ENCODE measurements at regions not wholly inside any gene's neighbourhood (a gene's known extent, or its start where the extent isn't known, plus 50 kb on each side); places are given as distances from the start of the nearest gene placed in this dataset.

DNA sequence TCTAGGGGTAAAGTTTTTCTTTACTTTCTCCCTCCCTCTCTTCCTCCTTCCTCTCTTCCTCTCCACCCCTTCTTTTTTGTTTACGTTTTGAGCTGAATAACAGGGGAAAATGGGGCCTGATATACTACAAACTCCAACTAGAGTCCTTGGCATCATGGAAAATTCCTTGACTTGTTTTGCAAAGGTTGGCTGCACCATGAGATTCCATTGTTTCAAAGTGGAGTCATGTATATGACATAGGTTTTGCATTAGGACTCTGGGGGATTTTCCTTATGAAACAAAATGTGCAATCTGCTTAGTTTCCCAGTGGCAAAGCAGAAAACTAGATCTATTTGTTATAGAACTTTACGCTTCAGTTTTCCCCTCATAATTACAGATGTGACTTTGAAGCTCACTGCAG lies 233.5 kb upstream of the PGRMC2 start:
- Histone ChIP-seq H2AK9ac (replicated peaks; ENCODE audit: low read depth, low read length, poor library complexity) (no peak overlapping the region), H2AFZ (replicated peaks; ENCODE audit: low read length, poor library complexity) (no peak overlapping the region), H3K4me3 (ENCODE audit: insufficient read depth, low read depth, low read length) (no peak overlapping the region), H2BK20ac (ENCODE audit: low read depth, low read length) (0 out of 2 replicates have a peak overlapping the region, but pooled peaks have one; percentile 23), H3K4me1 (ENCODE audit: control insufficient read depth, insufficient read depth, low read length) (peaks cover 33% of the 10 kb centered on the region), H4K91ac (ENCODE audit: insufficient read depth, low read depth, low read length) (peak overlapping the region; percentile 31; the same call in 1 of the 2 replicates), H3K18ac (ENCODE audit: low read depth, low read length) (no peak overlapping the region; the same call in 1 of the 2 replicates), H4K5ac (ENCODE audit: low read depth, low read length) (0 out of 2 replicates have a peak overlapping the region, but pooled peaks have one; percentile 8), H4K20me1 (ENCODE audit: insufficient read depth, low read length) (no peaks in the 10 kb centered on the region), H4K8ac (ENCODE audit: low read depth in 2 of 2, low read length in 2 of 2) (no peak overlapping the region; a peak in 1 of 4 replicates), H3K4ac (ENCODE audit: low read depth, low read length) (no peak overlapping the region), H3K36me3 (ENCODE audit: control insufficient read depth, insufficient read depth, low read length) (no peaks in the 10 kb centered on the region), H2BK15ac (ENCODE audit: low read depth, low read length) (peak overlapping the region; percentile 66; the same call in 1 of the 3 replicates), H3K27ac (ENCODE audit: insufficient read depth, low read length) (no peak overlapping the region), H3K79me1 (ENCODE audit: low read depth in 1 of 2, low read length in 2 of 2) (no peaks in the 10 kb centered on the region), H3K14ac (replicated peaks; ENCODE audit: low read depth, low read length) (no peak overlapping the region), H3K9ac (ENCODE audit: low read depth, low read length) (no peak overlapping the region), H2BK120ac (ENCODE audit: low read depth, low read length) (peak overlapping the region; percentile 41), H3K9me3 (ENCODE audit: control insufficient read depth, insufficient read depth, low read length) (no peaks in the 10 kb centered on the region), H2BK5ac (ENCODE audit: low read depth, low read length, poor library complexity, severe bottlenecking) (peak overlapping the region; percentile 13), H2AK5ac (ENCODE audit: low read depth, low read length) (peak overlapping the region; percentile 10; the same call in 1 of the 2 replicates), H3K56ac (ENCODE audit: extremely low read depth, insufficient read depth, low read length) (no peak overlapping the region), H3K4me2 (ENCODE audit: low read depth, low read length) (no peak overlapping the region), H3K9me1 (ENCODE audit: insufficient read depth, low read length) (peaks cover 22% of the 10 kb centered on the region), H3K27me3 (ENCODE audit: control insufficient read depth, insufficient read depth, low read length) (no peaks in the 10 kb centered on the region), H3K23ac (ENCODE audit: low read depth, low read length) (no peak overlapping the region)
- ChIA-PET POLR2A (ENCODE audit: unreplicated experiment) (no interaction called here), CTCF (interaction anchor here (0.6 to 1.1 kb wide), 2 partner anchors 8 to 489 kb away, joined by 3 read pairs; no protein-coding TSS in a partner anchor)
- dilution Hi-C loops (cut with HindIII; ENCODE audit: low sequenced_read_pairs, unreplicated experiment) (no loop called here), intact Hi-C loops (cut with micrococcal nuclease) (loop anchor here (10.0 kb wide), 1 partner anchor 166 kb away; no protein-coding TSS in a partner anchor), in situ Hi-C loops (cut with MboI; ENCODE audit: low sequenced_read_pairs) (no loop called here)
- DNase-seq (peak; percentile 49), ATAC-seq (ENCODE audit: low read depth) (no peak)
- BruUV-seq (replicated peaks), result no TSS peak
- TF ChIP-seq, protein P1, sequence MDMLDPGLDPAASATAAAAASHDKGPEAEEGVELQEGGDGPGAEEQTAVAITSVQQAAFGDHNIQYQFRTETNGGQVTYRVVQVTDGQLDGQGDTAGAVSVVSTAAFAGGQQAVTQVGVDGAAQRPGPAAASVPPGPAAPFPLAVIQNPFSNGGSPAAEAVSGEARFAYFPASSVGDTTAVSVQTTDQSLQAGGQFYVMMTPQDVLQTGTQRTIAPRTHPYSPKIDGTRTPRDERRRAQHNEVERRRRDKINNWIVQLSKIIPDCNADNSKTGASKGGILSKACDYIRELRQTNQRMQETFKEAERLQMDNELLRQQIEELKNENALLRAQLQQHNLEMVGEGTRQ (IDR thresholded peaks at IDR 0.05; ENCODE audit: low read depth, low read length), result no peak
- TF ChIP-seq SMC3 (IDR thresholded peaks at IDR 0.05; ENCODE audit: low read depth, low read length) (no peak), MXI1 (IDR thresholded peaks at IDR 0.05; ENCODE audit: borderline replicate concordance, low read depth, low read length) (no peak), MAZ (IDR thresholded peaks at IDR 0.05; ENCODE audit: borderline replicate concordance, low read depth, low read length) (no peak), FOS (IDR thresholded peaks at IDR 0.05; ENCODE audit: low read depth, low read length) (no peak), RFX5 (IDR thresholded peaks at IDR 0.05; ENCODE audit: low read depth, low read length) (no peak), CHD1 (IDR thresholded peaks at IDR 0.05; ENCODE audit: low read depth, low read length) (no peak), MAFK (IDR thresholded peaks at IDR 0.05; ENCODE audit: low read depth, low read length) (no peak), NFE2L2 (IDR thresholded peaks at IDR 0.05; ENCODE audit: low read depth, low read length) (no peak), RAD21 (IDR thresholded peaks at IDR 0.05; ENCODE audit: low read length) (no peak), POLR2A (IDR thresholded peaks at IDR 0.05; ENCODE audit: low read depth, low read length) (no peak), RCOR1 (IDR thresholded peaks at IDR 0.05; ENCODE audit: insufficient replicate concordance, low read length) (no peak), BHLHE40 (IDR thresholded peaks at IDR 0.05; ENCODE audit: low read depth, low read length) (no peak), CEBPB (IDR thresholded peaks at IDR 0.05; ENCODE audit: low read depth, low read length) (no peak)
- TF ChIP-seq, protein P2, sequence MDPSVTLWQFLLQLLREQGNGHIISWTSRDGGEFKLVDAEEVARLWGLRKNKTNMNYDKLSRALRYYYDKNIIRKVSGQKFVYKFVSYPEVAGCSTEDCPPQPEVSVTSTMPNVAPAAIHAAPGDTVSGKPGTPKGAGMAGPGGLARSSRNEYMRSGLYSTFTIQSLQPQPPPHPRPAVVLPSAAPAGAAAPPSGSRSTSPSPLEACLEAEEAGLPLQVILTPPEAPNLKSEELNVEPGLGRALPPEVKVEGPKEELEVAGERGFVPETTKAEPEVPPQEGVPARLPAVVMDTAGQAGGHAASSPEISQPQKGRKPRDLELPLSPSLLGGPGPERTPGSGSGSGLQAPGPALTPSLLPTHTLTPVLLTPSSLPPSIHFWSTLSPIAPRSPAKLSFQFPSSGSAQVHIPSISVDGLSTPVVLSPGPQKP (IDR thresholded peaks at IDR 0.05; ENCODE audit: borderline replicate concordance, low read depth, low read length), result no peak
- WGBS, 2 experiments (ENCODE audit: extremely low coverage in 2 of 2, insufficient read length in 1 of 2), result no CpG with 5 or more reads among the region's 2 CpGs

All from IMR-90 (cell line).